Immature natural killer cell (primary cell): ENCODE measurements at regions not wholly inside any gene's neighbourhood (a gene's known extent, or its start where the extent isn't known, plus 50 kb on each side); places are given as distances from the start of the nearest gene placed in this dataset.

Experiments
- DNase-seq, 3 donors: peaks; one replicate each; pipeline ENCODE4 v3.0.0; 2022; ENCODE audit warnings: mixed read lengths in 1 of 3
- H3K27ac Mint-ChIP-seq, 6 donors: one replicate each; pipeline ENCODE4 v1.8.0; 2020; ENCODE audit warnings: mixed read lengths in 6 of 6, mild to moderate bottlenecking in 5 of 6, inconsistent platforms in 4 of 6, moderate library complexity in 3 of 6
- H3K27me3 Mint-ChIP-seq, 3 donors: one replicate each; pipeline ENCODE4 v1.8.0; 2020 to 2021; ENCODE audit warnings: low read depth in 3 of 3, mild to moderate bottlenecking in 3 of 3, mixed read lengths in 3 of 3, moderate library complexity in 3 of 3, inconsistent platforms in 1 of 3
- H3K36me3 Mint-ChIP-seq, 3 donors: one replicate each; pipeline ENCODE4 v1.8.0; 2020; ENCODE audit warnings: mixed read lengths in 3 of 3, inconsistent platforms in 2 of 3, mild to moderate bottlenecking in 2 of 3
- H3K4me1 Mint-ChIP-seq, 2 donors: one replicate each; pipeline ENCODE4 v1.8.0; 2020; ENCODE audit warnings: inconsistent platforms in 2 of 2, mild to moderate bottlenecking in 2 of 2, mixed read lengths in 2 of 2, moderate library complexity in 1 of 2
- H3K4me3 Mint-ChIP-seq, 5 donors: one replicate each; pipeline ENCODE4 v1.8.0; 2020; ENCODE audit warnings: mild to moderate bottlenecking in 5 of 5, mixed read lengths in 5 of 5, inconsistent platforms in 3 of 5, moderate library complexity in 3 of 5
- H3K9me3 Mint-ChIP-seq, 6 donors: one replicate each; pipeline ENCODE4 v1.8.0; 2020; ENCODE audit warnings: mild to moderate bottlenecking in 6 of 6, mixed read lengths in 6 of 6, inconsistent platforms in 4 of 6, moderate library complexity in 3 of 6

- no peak for DNase-seq
- H3K36me3 Mint-ChIP-seq: no peaks in the 10 kb centered on the region
- no peaks in the 10 kb centered on the region for H3K9me3 Mint-ChIP-seq
- H3K4me3 Mint-ChIP-seq: no peak overlapping the region
- H3K27me3 Mint-ChIP-seq: peaks cover 0 to 3% (median 2%) of the 10 kb centered on the region in 3 donors
- H3K4me1 Mint-ChIP-seq: no peaks in the 10 kb centered on the region
- H3K27ac Mint-ChIP-seq: no peak overlapping the region
These were observed 67.0 kb upstream of the RPS23 start for GRCh38 chr5:82345108-82345507.

- H3K9me3 Mint-ChIP-seq: no peaks in the 10 kb centered on the region
- H3K27me3 Mint-ChIP-seq: peaks cover 0 to 3% (median 2%) of the 10 kb centered on the region in 3 donors
- no peak for DNase-seq
- no peak overlapping the region for H3K4me3 Mint-ChIP-seq
- no peaks in the 10 kb centered on the region for H3K36me3 Mint-ChIP-seq
- H3K27ac Mint-ChIP-seq: no peak overlapping the region
- no peaks in the 10 kb centered on the region for H3K4me1 Mint-ChIP-seq
These were observed 63.2 kb upstream of the RPS23 start for GRCh38 chr5:82341325-82341724.

DNA sequence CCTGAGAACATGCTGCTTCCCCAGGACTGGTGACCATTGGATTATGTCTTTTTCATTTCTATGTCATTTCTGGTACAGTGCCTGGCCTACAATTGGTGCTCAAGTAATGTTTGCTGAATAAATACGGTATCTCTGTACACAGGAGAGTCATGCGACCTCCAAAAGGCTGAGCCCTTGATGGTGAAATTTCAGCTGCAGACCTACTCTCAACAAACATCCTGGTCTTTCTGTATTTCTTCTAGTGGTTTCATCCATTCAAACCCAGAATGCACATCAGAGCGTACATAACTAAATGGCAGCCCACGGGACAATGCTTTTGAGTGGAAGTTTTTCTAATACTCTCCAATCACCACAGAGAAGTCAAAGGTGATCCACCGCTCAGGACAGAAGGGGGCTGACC lies 62.6 kb upstream of the RPS23 start:
- Mint-ChIP-seq H3K9me3 (no peaks in the 10 kb centered on the region), H3K4me3 (no peak overlapping the region), H3K27me3 (peaks cover 0 to 3% (median 2%) of the 10 kb centered on the region in 3 donors), H3K27ac (no peak overlapping the region), H3K36me3 (no peaks in the 10 kb centered on the region), H3K4me1 (no peaks in the 10 kb centered on the region)
- DNase-seq: no peak

DNA sequence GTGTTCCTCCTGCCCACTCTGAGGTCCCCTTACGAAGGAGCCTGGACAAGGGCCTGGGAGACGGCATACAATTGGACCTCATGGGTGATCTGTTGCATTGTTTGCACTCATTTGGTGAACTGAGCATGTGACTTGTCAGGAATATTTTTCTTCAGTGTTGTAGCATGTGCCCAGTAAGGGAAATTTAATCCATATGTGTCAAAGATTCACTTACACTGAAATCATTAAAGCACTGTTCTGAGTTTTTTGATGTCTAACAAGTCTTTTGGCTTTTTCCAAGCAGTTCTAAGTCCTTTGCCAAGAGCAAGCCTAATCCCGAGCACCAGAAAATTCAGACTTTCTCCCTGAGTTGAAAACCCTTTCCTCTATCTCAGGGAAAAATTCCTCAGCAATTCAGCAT lies 61.6 kb upstream of the RPS23 start:
- no peak overlapping the region for H3K27ac Mint-ChIP-seq
- H3K9me3 Mint-ChIP-seq: no peaks in the 10 kb centered on the region
- peaks cover 0 to 2% (median 1%) of the 10 kb centered on the region in 3 donors for H3K27me3 Mint-ChIP-seq
- no peaks in the 10 kb centered on the region for H3K36me3 Mint-ChIP-seq
- no peak for DNase-seq
- H3K4me1 Mint-ChIP-seq: no peaks in the 10 kb centered on the region
- H3K4me3 Mint-ChIP-seq: no peak overlapping the region

DNA sequence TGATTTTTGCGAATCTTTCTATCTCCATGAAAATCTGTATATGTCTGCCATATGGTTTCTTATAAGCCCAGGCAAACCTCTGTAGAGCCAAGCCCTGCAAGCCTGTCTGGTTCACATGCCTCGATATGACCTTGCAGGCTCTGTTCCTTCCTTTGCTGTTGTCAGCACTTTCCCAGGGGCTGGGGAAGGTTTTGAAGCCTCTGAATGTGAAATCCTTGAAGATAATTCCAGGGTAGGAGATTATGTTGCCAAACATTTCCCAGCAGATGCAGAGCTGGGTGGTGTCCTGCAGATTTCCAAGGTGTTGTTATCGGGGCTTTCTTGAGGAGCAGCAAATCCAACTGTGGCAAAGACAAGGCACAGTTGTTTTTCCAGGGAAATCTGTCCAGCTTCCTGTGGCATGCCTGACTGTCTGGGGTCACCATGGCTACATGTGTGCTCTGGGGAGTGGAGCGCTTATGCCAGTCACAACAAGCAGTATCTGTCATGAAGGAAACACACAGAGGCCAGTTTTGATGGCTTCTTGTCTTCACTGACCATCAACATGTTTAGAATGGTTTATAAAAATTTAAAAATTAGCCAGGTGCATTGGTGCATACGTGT lies 60.7 kb upstream of the RPS23 start:
- Mint-ChIP-seq H3K36me3 (no peaks in the 10 kb centered on the region), H3K27ac (no peak overlapping the region), H3K27me3 (peaks cover 0 to 2% (median 2%) of the 10 kb centered on the region in 3 donors), H3K9me3 (no peaks in the 10 kb centered on the region), H3K4me1 (no peaks in the 10 kb centered on the region), H3K4me3 (no peak overlapping the region)
- DNase-seq: no peak

DNA sequence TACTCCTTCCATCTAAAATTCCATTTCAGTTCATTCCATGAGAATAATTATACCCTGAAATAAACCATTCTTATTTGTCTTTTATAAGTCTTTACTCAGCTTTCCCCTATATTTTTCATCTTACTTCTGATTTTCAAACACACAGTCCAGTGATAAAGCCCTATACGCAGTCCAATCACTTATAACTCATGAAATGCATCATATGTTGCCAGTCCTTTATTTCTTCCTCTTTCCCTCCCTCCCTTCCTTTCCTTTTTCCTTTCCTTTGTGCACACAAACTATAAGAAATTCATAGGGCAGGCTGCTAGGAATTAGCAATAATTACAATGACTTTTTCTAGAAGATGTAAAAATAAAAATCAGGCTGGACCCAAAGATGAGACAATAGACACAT lies 58.8 kb upstream of the RPS23 start:
- Mint-ChIP-seq H3K9me3 (no peaks in the 10 kb centered on the region), H3K36me3 (no peaks in the 10 kb centered on the region), H3K27me3 (peaks cover 0 to 2% (median 2%) of the 10 kb centered on the region in 3 donors), H3K27ac (no peak overlapping the region), H3K4me1 (no peaks in the 10 kb centered on the region), H3K4me3 (no peak overlapping the region)
- no peak for DNase-seq

- Mint-ChIP-seq H3K27ac (no peak overlapping the region), H3K27me3 (peaks cover 0 to 2% (median 2%) of the 10 kb centered on the region in 3 donors), H3K9me3 (no peaks in the 10 kb centered on the region), H3K4me1 (no peaks in the 10 kb centered on the region), H3K36me3 (no peaks in the 10 kb centered on the region), H3K4me3 (no peak overlapping the region)
- DNase-seq: no peak
These were observed 58.2 kb upstream of the RPS23 start for GRCh38 chr5:82336226-82336958.

GRCh38 chr5:82335806-82336205 lies 57.7 kb upstream of the RPS23 start:
- H3K9me3 Mint-ChIP-seq: no peaks in the 10 kb centered on the region
- no peaks in the 10 kb centered on the region for H3K4me1 Mint-ChIP-seq
- H3K36me3 Mint-ChIP-seq: no peaks in the 10 kb centered on the region
- peaks cover 0 to 2% (median 2%) of the 10 kb centered on the region in 3 donors for H3K27me3 Mint-ChIP-seq
- no peak overlapping the region for H3K27ac Mint-ChIP-seq
- DNase-seq: no peak
- no peak overlapping the region for H3K4me3 Mint-ChIP-seq

DNA sequence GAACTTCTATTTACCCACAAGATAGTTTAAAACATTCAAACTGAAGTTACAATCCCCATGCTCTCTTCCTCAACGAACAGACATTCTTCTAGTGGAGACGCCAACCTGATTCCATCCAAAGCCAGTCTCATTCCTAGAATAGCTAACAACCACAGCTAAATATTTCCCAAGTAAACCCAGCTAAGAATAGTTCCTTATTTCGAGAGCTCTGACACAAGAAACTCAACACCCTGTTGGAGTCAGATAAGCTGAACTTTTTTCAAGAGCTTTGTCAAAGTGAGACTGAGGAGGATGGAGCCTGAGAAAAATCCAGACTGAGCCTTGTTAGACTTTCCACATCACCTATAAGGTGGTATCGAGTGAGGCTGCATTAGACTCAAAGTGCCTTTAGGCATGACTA lies 56.7 kb upstream of the RPS23 start:
- H3K9me3 Mint-ChIP-seq: no peaks in the 10 kb centered on the region
- H3K36me3 Mint-ChIP-seq: no peaks in the 10 kb centered on the region
- DNase-seq: no peak
- H3K4me1 Mint-ChIP-seq: no peaks in the 10 kb centered on the region
- H3K27me3 Mint-ChIP-seq: peaks cover 2% of the 10 kb centered on the region in 3 donors
- H3K27ac Mint-ChIP-seq: no peak overlapping the region
- no peak overlapping the region for H3K4me3 Mint-ChIP-seq

DNA sequence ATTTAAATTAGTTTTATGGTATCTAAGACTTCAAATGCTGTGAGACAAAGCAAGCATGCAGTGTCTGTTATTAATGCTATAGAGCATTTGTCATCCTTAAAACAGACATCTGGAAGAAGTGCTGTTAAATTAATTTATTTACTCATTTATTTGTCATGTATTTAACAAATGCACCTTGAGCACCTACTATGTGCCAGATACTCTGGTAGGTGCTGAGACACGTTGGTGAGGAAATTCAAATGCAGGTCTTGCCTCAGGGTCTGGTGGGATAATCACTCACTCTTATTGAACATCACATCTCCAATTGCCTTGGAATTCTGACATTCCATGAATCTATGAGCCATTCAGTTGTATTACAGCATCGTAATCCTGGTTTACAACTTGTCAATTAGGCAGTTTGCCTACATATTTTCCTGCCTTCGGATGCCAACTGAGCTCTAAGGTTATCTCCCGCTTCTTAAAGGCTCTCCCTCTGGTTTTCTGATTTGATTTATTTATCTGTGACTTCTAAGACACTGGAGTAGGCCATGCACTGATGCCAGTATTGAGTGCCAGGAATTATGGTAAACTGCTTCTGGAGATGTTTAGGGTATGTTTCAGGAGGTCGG lies 56.0 kb upstream of the RPS23 start:
- Mint-ChIP-seq H3K4me1 (no peaks in the 10 kb centered on the region), H3K4me3 (no peak overlapping the region), H3K9me3 (no peaks in the 10 kb centered on the region), H3K27ac (no peak overlapping the region), H3K27me3 (peaks cover 0 to 2% (median 2%) of the 10 kb centered on the region in 3 donors), H3K36me3 (no peaks in the 10 kb centered on the region)
- no peak for DNase-seq

DNA sequence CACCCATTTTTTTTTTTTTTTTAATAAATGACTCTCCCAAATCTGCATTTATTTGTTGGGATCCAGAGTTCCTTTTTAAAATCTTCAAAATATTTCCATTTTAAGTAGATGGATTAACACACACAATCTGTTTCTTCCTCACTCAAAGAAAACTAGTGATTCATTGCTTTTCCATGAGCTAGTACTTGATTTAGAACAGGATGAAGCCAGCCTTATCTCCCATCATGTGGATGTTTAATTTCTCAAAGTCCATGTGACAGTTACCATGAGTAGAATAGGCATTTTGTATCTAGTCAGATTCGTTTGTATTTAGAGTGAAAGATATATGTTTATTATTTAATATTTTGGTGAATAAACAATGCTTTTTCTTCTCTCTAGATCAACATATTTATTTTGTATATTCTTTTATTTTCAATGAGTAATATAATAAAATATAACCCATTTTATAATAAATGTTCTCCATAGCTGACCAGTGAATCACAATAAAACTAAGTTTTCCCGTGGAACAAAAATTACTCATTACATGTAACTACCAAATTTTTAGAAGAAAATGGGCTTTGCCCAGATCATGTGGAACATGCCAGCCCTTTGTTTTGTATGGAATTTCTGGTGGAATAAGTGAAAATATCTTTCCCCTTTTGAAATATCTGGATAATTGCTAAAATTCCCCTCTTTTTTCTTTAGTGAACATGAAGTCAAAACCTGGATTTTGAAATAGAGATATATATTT lies 54.9 kb upstream of the RPS23 start:
- H3K9me3 Mint-ChIP-seq: peaks cover 0 to 1% (median 0%) of the 10 kb centered on the region in 6 donors
- no peak overlapping the region for H3K4me3 Mint-ChIP-seq
- H3K4me1 Mint-ChIP-seq: no peaks in the 10 kb centered on the region
- H3K27ac Mint-ChIP-seq: no peak overlapping the region
- DNase-seq: no peak
- peaks cover 0 to 2% (median 2%) of the 10 kb centered on the region in 3 donors for H3K27me3 Mint-ChIP-seq
- H3K36me3 Mint-ChIP-seq: no peaks in the 10 kb centered on the region

GRCh38 chr5:82332064-82332855 lies 54.1 kb upstream of the RPS23 start:
- Mint-ChIP-seq H3K27ac (no peak overlapping the region), H3K36me3 (no peaks in the 10 kb centered on the region), H3K4me1 (no peaks in the 10 kb centered on the region), H3K4me3 (no peak overlapping the region), H3K27me3 (peaks cover 0 to 2% (median 2%) of the 10 kb centered on the region in 3 donors), H3K9me3 (peaks cover 0 to 1% (median 0%) of the 10 kb centered on the region in 6 donors)
- DNase-seq: no peak

DNA sequence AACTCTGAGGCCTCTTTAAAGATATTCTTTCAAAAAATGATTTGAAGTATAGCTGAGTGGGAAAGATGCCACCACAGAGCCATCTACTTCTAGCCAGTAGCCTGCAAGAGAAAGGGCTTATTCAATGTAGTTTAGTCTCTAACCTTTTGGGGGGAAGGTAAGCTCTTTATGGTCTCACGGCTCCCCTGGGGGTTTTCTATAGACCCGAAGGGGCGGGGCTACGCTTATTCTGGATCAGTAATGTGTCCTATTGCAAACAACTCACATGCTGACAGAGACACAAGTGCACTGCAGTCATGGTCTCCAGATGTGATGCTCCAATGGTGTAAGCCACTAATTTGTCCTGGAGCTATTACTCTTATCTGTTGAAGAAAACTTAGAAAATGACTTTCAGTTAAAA lies 53.4 kb upstream of the RPS23 start:
- no peak for DNase-seq

More for the DNA sequence above, 53.4 kb upstream of the RPS23 start:
- Mint-ChIP-seq H3K27me3 (peaks cover 0 to 2% (median 2%) of the 10 kb centered on the region in 3 donors), H3K4me1 (no peaks in the 10 kb centered on the region), H3K4me3 (no peak overlapping the region), H3K36me3 (no peaks in the 10 kb centered on the region), H3K27ac (no peak overlapping the region), H3K9me3 (peaks cover 0 to 1% (median 0%) of the 10 kb centered on the region in 6 donors)
